ENCODE measurements at regions not wholly inside any gene's neighbourhood (a gene's known extent, or its start where the extent isn't known, plus 50 kb on each side); places are given as distances from the start of the nearest gene placed in this dataset.

- no peak overlapping the region for H2AFZ ChIP-seq (ENCODE audit: low read depth, low read length)
- H3K4me3 ChIP-seq (ENCODE audit: insufficient read depth, low read depth, low read length) = no peak overlapping the region
- Mint-ChIP-seq H3K27me3 (ENCODE audit: low read depth, unreplicated experiment) (peaks cover 29% of the 10 kb centered on the region), H3K9me3 (ENCODE audit: unreplicated experiment) (peaks cover 4% of the 10 kb centered on the region), H3K36me3 (ENCODE audit: low read depth, unreplicated experiment) (no peaks in the 10 kb centered on the region), H3K27ac (ENCODE audit: unreplicated experiment) (no peak overlapping the region), H3K4me3 (ENCODE audit: unreplicated experiment) (no peak overlapping the region), H3K4me1 (ENCODE audit: low read depth, unreplicated experiment) (no peaks in the 10 kb centered on the region)
- FAIRE-seq (no peak), DNase-seq (ENCODE audit: low read depth) (no peak)
- peaks cover 5% of the 10 kb centered on the region for H3K9me3 ChIP-seq (ENCODE audit: insufficient read depth, low read depth, low read length)
- TF ChIP-seq, protein P1, sequence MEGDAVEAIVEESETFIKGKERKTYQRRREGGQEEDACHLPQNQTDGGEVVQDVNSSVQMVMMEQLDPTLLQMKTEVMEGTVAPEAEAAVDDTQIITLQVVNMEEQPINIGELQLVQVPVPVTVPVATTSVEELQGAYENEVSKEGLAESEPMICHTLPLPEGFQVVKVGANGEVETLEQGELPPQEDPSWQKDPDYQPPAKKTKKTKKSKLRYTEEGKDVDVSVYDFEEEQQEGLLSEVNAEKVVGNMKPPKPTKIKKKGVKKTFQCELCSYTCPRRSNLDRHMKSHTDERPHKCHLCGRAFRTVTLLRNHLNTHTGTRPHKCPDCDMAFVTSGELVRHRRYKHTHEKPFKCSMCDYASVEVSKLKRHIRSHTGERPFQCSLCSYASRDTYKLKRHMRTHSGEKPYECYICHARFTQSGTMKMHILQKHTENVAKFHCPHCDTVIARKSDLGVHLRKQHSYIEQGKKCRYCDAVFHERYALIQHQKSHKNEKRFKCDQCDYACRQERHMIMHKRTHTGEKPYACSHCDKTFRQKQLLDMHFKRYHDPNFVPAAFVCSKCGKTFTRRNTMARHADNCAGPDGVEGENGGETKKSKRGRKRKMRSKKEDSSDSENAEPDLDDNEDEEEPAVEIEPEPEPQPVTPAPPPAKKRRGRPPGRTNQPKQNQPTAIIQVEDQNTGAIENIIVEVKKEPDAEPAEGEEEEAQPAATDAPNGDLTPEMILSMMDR (IDR thresholded peaks at IDR 0.05; ENCODE audit: insufficient read depth, low read depth, low read length) = no peak
- no peak for TF ChIP-seq EZH2 (IDR thresholded peaks at IDR 0.05; ENCODE audit: insufficient read depth, low read length)
- no peaks in the 10 kb centered on the region for H3K27me3 ChIP-seq (ENCODE audit: insufficient read depth, low read length)
- H3K27ac ChIP-seq (ENCODE audit: low read depth, low read length) = no peak overlapping the region
- H3K4me1 ChIP-seq (ENCODE audit: insufficient read depth, low read length) = no peaks in the 10 kb centered on the region
- H3K4me2 ChIP-seq (ENCODE audit: low read length) = no peak overlapping the region
- no peaks in the 10 kb centered on the region for H4K20me1 ChIP-seq (ENCODE audit: insufficient read depth, low read length)
- no peaks in the 10 kb centered on the region for H3K79me2 ChIP-seq (ENCODE audit: insufficient read depth, low read length)
- H3K9ac ChIP-seq (ENCODE audit: low read length) = no peak overlapping the region
- no peaks in the 10 kb centered on the region for H3K36me3 ChIP-seq (ENCODE audit: insufficient read depth, low read length)
Observed at GRCh38 chr20:22495789-22496188, 88.6 kb downstream of the FOXA2 start.

GRCh38 chr20:22495172-22495571, 89.2 kb downstream of the FOXA2 start:
- Histone ChIP-seq H3K4me3 (ENCODE audit: insufficient read depth, low read depth, low read length) (no peak overlapping the region), H4K20me1 (ENCODE audit: insufficient read depth, low read length) (no peaks in the 10 kb centered on the region), H3K27ac (ENCODE audit: low read depth, low read length) (no peak overlapping the region), H3K4me1 (ENCODE audit: insufficient read depth, low read length) (no peaks in the 10 kb centered on the region), H3K4me2 (ENCODE audit: low read length) (no peak overlapping the region), H3K27me3 (ENCODE audit: insufficient read depth, low read length) (no peaks in the 10 kb centered on the region), H2AFZ (ENCODE audit: low read depth, low read length) (no peak overlapping the region), H3K9ac (ENCODE audit: low read length) (no peak overlapping the region), H3K9me3 (ENCODE audit: insufficient read depth, low read depth, low read length) (peaks cover 5% of the 10 kb centered on the region), H3K36me3 (ENCODE audit: insufficient read depth, low read length) (no peaks in the 10 kb centered on the region), H3K79me2 (ENCODE audit: insufficient read depth, low read length) (no peaks in the 10 kb centered on the region)
- H3K4me1 Mint-ChIP-seq (ENCODE audit: low read depth, unreplicated experiment) = no peaks in the 10 kb centered on the region
- peaks cover 25% of the 10 kb centered on the region for H3K27me3 Mint-ChIP-seq (ENCODE audit: low read depth, unreplicated experiment)
- no peak overlapping the region for H3K27ac Mint-ChIP-seq (ENCODE audit: unreplicated experiment)
- peaks cover 4% of the 10 kb centered on the region for H3K9me3 Mint-ChIP-seq (ENCODE audit: unreplicated experiment)
- no peaks in the 10 kb centered on the region for H3K36me3 Mint-ChIP-seq (ENCODE audit: low read depth, unreplicated experiment)
- DNase-seq (ENCODE audit: low read depth) (no peak), FAIRE-seq (no peak)
- TF ChIP-seq EZH2 (IDR thresholded peaks at IDR 0.05; ENCODE audit: insufficient read depth, low read length) = no peak
- TF ChIP-seq, protein P1 (IDR thresholded peaks at IDR 0.05; ENCODE audit: insufficient read depth, low read depth, low read length) = no peak
- H3K4me3 Mint-ChIP-seq (ENCODE audit: unreplicated experiment) = no peak overlapping the region

- TF ChIP-seq, protein P1 (IDR thresholded peaks at IDR 0.05; ENCODE audit: insufficient read depth, low read depth, low read length) = no peak
- no peak for TF ChIP-seq EZH2 (IDR thresholded peaks at IDR 0.05; ENCODE audit: insufficient read depth, low read length)
- Mint-ChIP-seq H3K4me3 (ENCODE audit: unreplicated experiment) (no peak overlapping the region), H3K36me3 (ENCODE audit: low read depth, unreplicated experiment) (no peaks in the 10 kb centered on the region), H3K27ac (ENCODE audit: unreplicated experiment) (no peak overlapping the region), H3K27me3 (ENCODE audit: low read depth, unreplicated experiment) (peaks cover 12% of the 10 kb centered on the region), H3K9me3 (ENCODE audit: unreplicated experiment) (peaks cover 2% of the 10 kb centered on the region), H3K4me1 (ENCODE audit: low read depth, unreplicated experiment) (no peaks in the 10 kb centered on the region)
- no peak overlapping the region for H3K9ac ChIP-seq (ENCODE audit: low read length)
- no peak overlapping the region for H3K4me3 ChIP-seq (ENCODE audit: insufficient read depth, low read depth, low read length)
- no peak overlapping the region for H2AFZ ChIP-seq (ENCODE audit: low read depth, low read length)
- H3K79me2 ChIP-seq (ENCODE audit: insufficient read depth, low read length) = no peaks in the 10 kb centered on the region
- no peaks in the 10 kb centered on the region for H3K27me3 ChIP-seq (ENCODE audit: insufficient read depth, low read length)
- no peaks in the 10 kb centered on the region for H3K9me3 ChIP-seq (ENCODE audit: insufficient read depth, low read depth, low read length)
- no peaks in the 10 kb centered on the region for H3K36me3 ChIP-seq (ENCODE audit: insufficient read depth, low read length)
- H3K27ac ChIP-seq (ENCODE audit: low read depth, low read length) = no peak overlapping the region
- H3K4me1 ChIP-seq (ENCODE audit: insufficient read depth, low read length) = no peaks in the 10 kb centered on the region
- H4K20me1 ChIP-seq (ENCODE audit: insufficient read depth, low read length) = no peaks in the 10 kb centered on the region
- DNase-seq (ENCODE audit: low read depth) (no peak), FAIRE-seq (no peak)
- no peak overlapping the region for H3K4me2 ChIP-seq (ENCODE audit: low read length)
Observed at GRCh38 chr20:22492497-22492896, 91.9 kb downstream of the FOXA2 start.

Data from astrocyte (in vitro differentiated cells and primary cell).